Thyroid gland (tissue), 4 donors: ENCODE measurements at regions not wholly inside any gene's neighbourhood (a gene's known extent, or its start where the extent isn't known, plus 50 kb on each side); places are given as distances from the start of the nearest gene placed in this dataset.

Source experiments
- CTCF ChIP-seq, 6 experiments: fragments of 200-600 bp in 3 of 6; fragments of 450-650 bp in 3 of 6; sonication (generic) in 3 of 6; IDR thresholded peaks; one replicate each; pipeline ENCODE4 v1.5.1; 2016 to 2019; ENCODE audit warnings: antibody characterized with exemption in 6 of 6, mild to moderate bottlenecking in 2 of 6, inconsistent platforms in 1 of 6, moderate library complexity in 1 of 6
- POLR2A ChIP-seq, 2 donors: fragments of 450-650 bp; IDR thresholded peaks; one replicate each; pipeline ENCODE4 v1.6.1; 2017; ENCODE audit warnings: antibody characterized with exemption in 2 of 2, mild to moderate bottlenecking in 2 of 2, moderate library complexity in 1 of 2

DNA sequence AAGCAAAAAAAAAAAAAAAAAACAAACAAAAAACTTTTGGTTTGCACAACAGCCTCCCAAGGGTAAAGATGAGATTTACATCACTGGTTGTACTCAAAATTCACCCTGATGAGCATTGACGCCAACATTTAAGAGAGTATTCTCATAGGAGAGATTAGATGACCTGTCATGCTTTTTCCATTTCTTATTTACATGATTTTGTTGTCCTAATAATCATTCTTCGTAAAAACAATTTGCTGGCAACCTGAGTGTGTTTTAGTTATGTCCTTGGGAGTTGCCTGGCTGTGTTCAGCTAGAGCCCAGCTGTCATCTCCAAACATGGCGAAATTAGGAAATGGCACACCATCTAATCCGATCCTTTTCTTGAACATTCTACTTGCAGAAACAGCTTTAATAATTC, 186.4 kb upstream of the MRPS30 start:
- no peak for TF ChIP-seq CTCF (IDR thresholded peaks at IDR 0.05)
- TF ChIP-seq POLR2A (IDR thresholded peaks at IDR 0.05) = no peak
